ENCODE measurements at regions not wholly inside any gene's neighbourhood (a gene's known extent, or its start where the extent isn't known, plus 50 kb on each side); places are given as distances from the start of the nearest gene placed in this dataset.

DNA sequence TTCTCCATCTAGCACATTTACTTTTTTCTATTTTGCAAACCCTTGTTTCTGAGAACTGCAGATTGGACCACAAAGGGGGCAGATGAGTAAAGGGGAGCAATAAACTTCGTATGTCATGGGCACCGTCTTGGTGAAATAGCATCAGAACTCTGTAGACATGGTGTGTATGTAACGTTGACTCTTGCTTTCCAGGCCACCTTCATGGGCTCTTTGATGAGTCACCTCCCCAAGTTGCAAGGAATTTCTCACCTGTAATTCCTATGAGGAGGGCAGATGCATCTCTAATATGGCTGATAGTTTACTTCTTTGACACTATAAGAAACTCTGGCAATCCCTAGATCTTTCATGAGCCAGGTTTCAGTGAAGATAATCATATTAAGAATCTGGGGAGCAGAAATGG is 163.4 kb upstream of the PLPPR1 start:
- TF ChIP-seq, protein P1, sequence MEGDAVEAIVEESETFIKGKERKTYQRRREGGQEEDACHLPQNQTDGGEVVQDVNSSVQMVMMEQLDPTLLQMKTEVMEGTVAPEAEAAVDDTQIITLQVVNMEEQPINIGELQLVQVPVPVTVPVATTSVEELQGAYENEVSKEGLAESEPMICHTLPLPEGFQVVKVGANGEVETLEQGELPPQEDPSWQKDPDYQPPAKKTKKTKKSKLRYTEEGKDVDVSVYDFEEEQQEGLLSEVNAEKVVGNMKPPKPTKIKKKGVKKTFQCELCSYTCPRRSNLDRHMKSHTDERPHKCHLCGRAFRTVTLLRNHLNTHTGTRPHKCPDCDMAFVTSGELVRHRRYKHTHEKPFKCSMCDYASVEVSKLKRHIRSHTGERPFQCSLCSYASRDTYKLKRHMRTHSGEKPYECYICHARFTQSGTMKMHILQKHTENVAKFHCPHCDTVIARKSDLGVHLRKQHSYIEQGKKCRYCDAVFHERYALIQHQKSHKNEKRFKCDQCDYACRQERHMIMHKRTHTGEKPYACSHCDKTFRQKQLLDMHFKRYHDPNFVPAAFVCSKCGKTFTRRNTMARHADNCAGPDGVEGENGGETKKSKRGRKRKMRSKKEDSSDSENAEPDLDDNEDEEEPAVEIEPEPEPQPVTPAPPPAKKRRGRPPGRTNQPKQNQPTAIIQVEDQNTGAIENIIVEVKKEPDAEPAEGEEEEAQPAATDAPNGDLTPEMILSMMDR (IDR thresholded peaks at IDR 0.05), result no peak
- TF ChIP-seq, protein P2, sequence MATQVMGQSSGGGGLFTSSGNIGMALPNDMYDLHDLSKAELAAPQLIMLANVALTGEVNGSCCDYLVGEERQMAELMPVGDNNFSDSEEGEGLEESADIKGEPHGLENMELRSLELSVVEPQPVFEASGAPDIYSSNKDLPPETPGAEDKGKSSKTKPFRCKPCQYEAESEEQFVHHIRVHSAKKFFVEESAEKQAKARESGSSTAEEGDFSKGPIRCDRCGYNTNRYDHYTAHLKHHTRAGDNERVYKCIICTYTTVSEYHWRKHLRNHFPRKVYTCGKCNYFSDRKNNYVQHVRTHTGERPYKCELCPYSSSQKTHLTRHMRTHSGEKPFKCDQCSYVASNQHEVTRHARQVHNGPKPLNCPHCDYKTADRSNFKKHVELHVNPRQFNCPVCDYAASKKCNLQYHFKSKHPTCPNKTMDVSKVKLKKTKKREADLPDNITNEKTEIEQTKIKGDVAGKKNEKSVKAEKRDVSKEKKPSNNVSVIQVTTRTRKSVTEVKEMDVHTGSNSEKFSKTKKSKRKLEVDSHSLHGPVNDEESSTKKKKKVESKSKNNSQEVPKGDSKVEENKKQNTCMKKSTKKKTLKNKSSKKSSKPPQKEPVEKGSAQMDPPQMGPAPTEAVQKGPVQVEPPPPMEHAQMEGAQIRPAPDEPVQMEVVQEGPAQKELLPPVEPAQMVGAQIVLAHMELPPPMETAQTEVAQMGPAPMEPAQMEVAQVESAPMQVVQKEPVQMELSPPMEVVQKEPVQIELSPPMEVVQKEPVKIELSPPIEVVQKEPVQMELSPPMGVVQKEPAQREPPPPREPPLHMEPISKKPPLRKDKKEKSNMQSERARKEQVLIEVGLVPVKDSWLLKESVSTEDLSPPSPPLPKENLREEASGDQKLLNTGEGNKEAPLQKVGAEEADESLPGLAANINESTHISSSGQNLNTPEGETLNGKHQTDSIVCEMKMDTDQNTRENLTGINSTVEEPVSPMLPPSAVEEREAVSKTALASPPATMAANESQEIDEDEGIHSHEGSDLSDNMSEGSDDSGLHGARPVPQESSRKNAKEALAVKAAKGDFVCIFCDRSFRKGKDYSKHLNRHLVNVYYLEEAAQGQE (IDR thresholded peaks at IDR 0.05; ENCODE audit: insufficient read depth in 1 of 2, low read depth in 2 of 2, low read length in 1 of 2), result no peak
- TF ChIP-seq SIN3A (IDR thresholded peaks at IDR 0.05; ENCODE audit: borderline replicate concordance, insufficient read depth, low read depth, low read length) (no peak), TCF7L2 (IDR thresholded peaks at IDR 0.05; ENCODE audit: low read depth, low read length) (no peak), POLR2AphosphoS5 (IDR thresholded peaks at IDR 0.05; ENCODE audit: low read depth, low read length) (no peak)

Measured in Panc1 (cell line).